Activated naive CD8-positive, alpha-beta T cell (primary cell): ENCODE measurements at regions not wholly inside any gene's neighbourhood (a gene's known extent, or its start where the extent isn't known, plus 50 kb on each side); places are given as distances from the start of the nearest gene placed in this dataset.
"Not testable (repeated sequence)": the region's sequence is repeated elsewhere in the genome, so short reads cannot be mapped to it uniquely, and the experiment has no call there.

Source experiments
- H3K27ac Mint-ChIP-seq: one replicate; pipeline ENCODE4 v1.8.0; 2021; ENCODE audit warnings: mixed read lengths
- H3K27me3 Mint-ChIP-seq: one replicate; pipeline ENCODE4 v1.8.0; 2021; ENCODE audit warnings: mixed read lengths
- H3K36me3 Mint-ChIP-seq: one replicate; pipeline ENCODE4 v1.8.0; 2021; ENCODE audit warnings: mixed read lengths
- H3K4me1 Mint-ChIP-seq: one replicate; pipeline ENCODE4 v1.8.0; 2021; ENCODE audit warnings: low read depth, mixed read lengths
- H3K4me3 Mint-ChIP-seq: one replicate; pipeline ENCODE4 v1.8.0; 2021; ENCODE audit warnings: mild to moderate bottlenecking, mixed read lengths
- H3K9me3 Mint-ChIP-seq: one replicate; pipeline ENCODE4 v1.8.0; 2021; ENCODE audit warnings: low read depth, mixed read lengths

- peaks cover 3% of the 10 kb centered on the region for H3K27me3 Mint-ChIP-seq
- no peak overlapping the region for H3K27ac Mint-ChIP-seq
- H3K4me1 Mint-ChIP-seq: no peaks in the 10 kb centered on the region
- H3K9me3 Mint-ChIP-seq: no peaks in the 10 kb centered on the region
- no peak overlapping the region for H3K4me3 Mint-ChIP-seq
- H3K36me3 Mint-ChIP-seq: no peaks in the 10 kb centered on the region
These were observed 437.0 kb upstream of the MEIS1 start for GRCh38 chr2:65997961-65998360.

GRCh38 chr2:65992198-65992554, 442.7 kb upstream of the MEIS1 start:
- H3K27ac Mint-ChIP-seq: no peak overlapping the region
- H3K4me1 Mint-ChIP-seq: no peaks in the 10 kb centered on the region
- no peak overlapping the region for H3K4me3 Mint-ChIP-seq
- H3K9me3 Mint-ChIP-seq: peaks cover 13% of the 10 kb centered on the region
- H3K27me3 Mint-ChIP-seq: no peaks in the 10 kb centered on the region
- no peaks in the 10 kb centered on the region for H3K36me3 Mint-ChIP-seq

GRCh38 chr2:65991381-65992197, 443.3 kb upstream of the MEIS1 start:
- Mint-ChIP-seq H3K27me3 (no peaks in the 10 kb centered on the region), H3K9me3 (peaks cover 13% of the 10 kb centered on the region), H3K27ac (no peak overlapping the region), H3K4me1 (no peaks in the 10 kb centered on the region), H3K4me3 (no peak overlapping the region), H3K36me3 (no peaks in the 10 kb centered on the region)

DNA sequence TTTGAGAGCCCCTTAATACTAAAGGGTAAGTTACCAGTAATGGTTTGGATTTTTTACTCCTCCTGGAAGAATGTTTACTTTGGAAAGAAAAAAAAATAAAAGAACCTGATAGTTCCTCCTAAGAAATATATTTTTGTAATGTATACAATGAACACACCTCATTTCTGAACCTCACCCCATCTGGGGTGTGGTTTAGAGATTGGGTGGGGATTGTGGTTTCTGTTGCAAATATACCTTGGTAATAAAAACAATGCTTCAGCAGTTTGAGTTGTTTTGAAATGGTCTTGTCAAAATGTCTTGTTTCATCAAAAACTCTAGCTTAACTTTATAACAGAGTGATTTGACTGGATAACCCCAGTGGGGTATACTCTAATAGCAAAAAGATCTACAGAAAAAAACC, 448.9 kb upstream of the MEIS1 start:
- no peaks in the 10 kb centered on the region for H3K27me3 Mint-ChIP-seq
- H3K4me1 Mint-ChIP-seq: no peaks in the 10 kb centered on the region
- no peaks in the 10 kb centered on the region for H3K36me3 Mint-ChIP-seq
- no peak overlapping the region for H3K4me3 Mint-ChIP-seq
- peaks cover 13% of the 10 kb centered on the region for H3K9me3 Mint-ChIP-seq
- no peak overlapping the region for H3K27ac Mint-ChIP-seq

DNA sequence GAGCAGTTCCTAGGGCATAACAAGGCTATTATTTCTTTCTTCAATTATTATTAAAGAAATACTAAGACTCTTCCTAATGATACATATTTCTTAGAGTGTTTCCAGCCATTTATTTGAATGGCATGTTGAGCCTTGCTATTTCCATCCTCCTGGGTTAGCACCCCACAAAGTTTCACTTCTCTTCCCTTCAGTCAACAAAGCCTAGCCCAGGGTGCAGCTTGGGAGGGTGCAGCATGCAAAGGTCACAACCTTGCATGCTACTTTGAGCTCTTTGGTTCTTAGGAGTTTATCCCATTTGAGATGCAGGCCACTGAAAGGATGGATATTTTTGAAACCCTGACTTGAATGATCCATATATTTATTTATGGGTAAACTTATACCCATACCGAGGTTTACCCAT, 454.4 kb upstream of the MEIS1 start:
- H3K27ac Mint-ChIP-seq: no peak overlapping the region
- H3K36me3 Mint-ChIP-seq: no peaks in the 10 kb centered on the region
- H3K9me3 Mint-ChIP-seq: no peaks in the 10 kb centered on the region
- H3K27me3 Mint-ChIP-seq: peaks cover 1% of the 10 kb centered on the region
- H3K4me1 Mint-ChIP-seq: no peaks in the 10 kb centered on the region
- no peak overlapping the region for H3K4me3 Mint-ChIP-seq

- Mint-ChIP-seq H3K36me3 (no peaks in the 10 kb centered on the region), H3K4me3 (no peak overlapping the region), H3K9me3 (no peaks in the 10 kb centered on the region), H3K27me3 (peaks cover 1% of the 10 kb centered on the region), H3K27ac (no peak overlapping the region), H3K4me1 (no peaks in the 10 kb centered on the region)
These were observed 455.5 kb upstream of the MEIS1 start for GRCh38 chr2:65979446-65979845.

- Mint-ChIP-seq H3K9me3 (no peaks in the 10 kb centered on the region), H3K4me3 (no peak overlapping the region), H3K4me1 (no peaks in the 10 kb centered on the region), H3K36me3 (no peaks in the 10 kb centered on the region), H3K27ac (no peak overlapping the region), H3K27me3 (peaks cover 1% of the 10 kb centered on the region)
These were observed 460.7 kb upstream of the MEIS1 start for GRCh38 chr2:65974067-65974723.

DNA sequence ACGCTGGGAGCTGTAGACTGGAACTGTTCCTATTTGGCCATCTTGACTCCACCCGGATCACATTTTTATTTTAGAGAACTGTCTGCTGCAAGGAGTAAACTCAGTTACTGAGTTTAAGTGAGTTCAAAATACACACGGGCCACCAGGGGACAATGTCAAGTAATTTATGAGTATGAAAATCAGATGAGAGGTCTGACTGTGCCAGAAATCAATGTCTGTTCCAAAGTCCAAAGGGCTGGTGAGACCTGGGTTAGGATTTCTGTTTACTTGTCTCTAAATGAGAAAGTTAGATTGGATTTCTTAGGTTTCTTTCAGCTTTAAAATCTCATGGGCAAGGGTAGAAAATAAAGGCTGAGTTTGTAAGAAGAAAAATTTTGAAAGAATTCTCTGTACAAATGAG, 465.8 kb upstream of the MEIS1 start:
- H3K9me3 Mint-ChIP-seq: no peaks in the 10 kb centered on the region
- H3K27me3 Mint-ChIP-seq: no peaks in the 10 kb centered on the region
- no peak overlapping the region for H3K27ac Mint-ChIP-seq
- H3K4me1 Mint-ChIP-seq: no peaks in the 10 kb centered on the region
- H3K4me3 Mint-ChIP-seq: no peak overlapping the region
- H3K36me3 Mint-ChIP-seq: no peaks in the 10 kb centered on the region

DNA sequence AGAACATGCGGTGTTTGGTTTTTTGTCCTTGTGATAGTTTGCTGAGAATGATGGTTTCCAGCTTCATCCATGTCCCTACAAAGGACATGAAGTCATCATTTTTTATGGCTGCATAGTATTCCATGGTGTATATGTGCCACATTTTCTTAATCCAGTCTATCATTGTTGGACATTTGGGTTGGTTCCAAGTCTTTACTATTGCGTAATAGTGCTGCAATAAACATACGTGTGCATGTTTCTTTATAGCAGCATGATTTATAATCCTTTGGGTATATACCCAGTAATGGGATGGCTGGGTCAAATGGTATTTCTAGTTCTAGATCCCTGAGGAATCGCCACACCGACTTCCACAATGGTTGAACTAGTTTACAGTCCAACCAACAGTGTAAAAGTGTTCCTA, 471.6 kb upstream of the MEIS1 start:
- H3K4me1 Mint-ChIP-seq, H3K27me3 Mint-ChIP-seq, H3K27ac Mint-ChIP-seq, H3K36me3 Mint-ChIP-seq, H3K4me3 Mint-ChIP-seq, H3K9me3 Mint-ChIP-seq: not testable (repeated sequence)

- Mint-ChIP-seq H3K27me3 (no peaks in the 10 kb centered on the region), H3K36me3 (no peaks in the 10 kb centered on the region), H3K27ac (no peak overlapping the region), H3K4me3 (no peak overlapping the region), H3K4me1 (no peaks in the 10 kb centered on the region), H3K9me3 (peaks cover 12% of the 10 kb centered on the region)
These were observed 474.0 kb upstream of the MEIS1 start for GRCh38 chr2:65960953-65961352.

GRCh38 chr2:65957886-65958285, 477.0 kb upstream of the MEIS1 start:
- no peaks in the 10 kb centered on the region for H3K4me1 Mint-ChIP-seq
- no peak overlapping the region for H3K4me3 Mint-ChIP-seq
- no peaks in the 10 kb centered on the region for H3K36me3 Mint-ChIP-seq
- H3K9me3 Mint-ChIP-seq: peaks cover 12% of the 10 kb centered on the region
- no peak overlapping the region for H3K27ac Mint-ChIP-seq
- no peaks in the 10 kb centered on the region for H3K27me3 Mint-ChIP-seq

DNA sequence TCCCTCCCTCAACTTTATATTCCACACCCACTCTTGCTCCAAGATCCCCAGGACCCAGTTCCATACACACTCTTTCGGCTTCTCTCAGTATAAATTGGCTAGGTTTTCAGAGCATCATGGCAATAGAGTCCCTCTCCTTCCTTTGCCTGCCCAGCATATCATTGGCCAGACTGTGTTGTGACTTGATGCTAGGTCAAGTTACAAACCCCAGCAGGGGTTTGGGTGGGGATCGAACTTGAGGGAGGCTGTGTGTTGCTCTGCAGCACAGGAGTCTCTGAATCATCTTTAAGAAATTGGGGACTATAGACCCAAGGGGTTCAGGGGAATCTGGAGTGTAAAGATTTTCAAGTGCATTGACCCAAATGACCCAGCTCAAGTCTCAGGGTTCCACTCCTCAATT, 477.5 kb upstream of the MEIS1 start:
- Mint-ChIP-seq H3K4me3 (no peak overlapping the region), H3K27ac (no peak overlapping the region), H3K36me3 (no peaks in the 10 kb centered on the region), H3K4me1 (no peaks in the 10 kb centered on the region), H3K27me3 (no peaks in the 10 kb centered on the region), H3K9me3 (peaks cover 8% of the 10 kb centered on the region)

GRCh38 chr2:65955259-65955658, 479.7 kb upstream of the MEIS1 start:
- no peaks in the 10 kb centered on the region for H3K27me3 Mint-ChIP-seq
- no peaks in the 10 kb centered on the region for H3K4me1 Mint-ChIP-seq
- no peak overlapping the region for H3K27ac Mint-ChIP-seq
- H3K4me3 Mint-ChIP-seq: no peak overlapping the region
- no peaks in the 10 kb centered on the region for H3K36me3 Mint-ChIP-seq
- H3K9me3 Mint-ChIP-seq: peaks cover 6% of the 10 kb centered on the region

DNA sequence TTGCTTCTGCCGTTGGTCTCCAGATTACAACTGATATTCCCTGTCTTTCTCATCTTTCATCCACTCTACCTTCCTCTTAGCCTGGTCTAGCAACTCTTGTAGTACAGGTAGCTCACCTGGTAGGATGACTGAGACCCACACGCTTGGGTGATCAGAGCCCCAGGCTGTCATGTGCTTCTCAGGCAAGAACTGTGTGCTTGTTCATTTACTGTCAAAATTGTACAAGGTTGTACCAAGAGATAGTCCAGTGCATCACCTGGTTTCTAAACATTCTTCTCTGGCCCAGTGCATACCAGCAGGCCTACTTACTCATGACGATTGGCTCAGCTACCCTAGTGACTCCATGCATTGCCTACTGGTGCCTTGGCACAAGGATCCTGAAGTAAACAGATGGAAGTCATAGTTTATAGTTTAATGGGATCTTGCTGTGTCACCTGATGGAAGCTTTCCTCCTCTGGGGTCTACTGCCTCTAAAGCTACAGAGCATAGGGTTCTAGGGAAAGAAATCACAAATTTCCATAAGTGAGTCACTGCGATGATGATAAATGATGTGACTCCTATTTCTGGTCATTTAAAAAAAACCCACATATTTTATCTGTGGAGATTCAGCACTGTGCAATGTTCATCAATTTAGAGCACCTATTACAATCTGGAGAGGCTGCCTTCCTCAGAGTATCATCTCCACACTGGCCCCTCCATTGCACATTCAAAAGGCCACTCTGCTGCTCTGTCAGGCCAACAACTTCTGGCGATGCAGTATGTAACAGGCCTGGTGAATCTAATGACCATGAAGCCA, 481.8 kb upstream of the MEIS1 start:
- Mint-ChIP-seq H3K27me3 (no peaks in the 10 kb centered on the region), H3K27ac (no peak overlapping the region), H3K4me1 (no peaks in the 10 kb centered on the region), H3K4me3 (no peak overlapping the region), H3K36me3 (no peaks in the 10 kb centered on the region), H3K9me3 (peaks cover 6% of the 10 kb centered on the region)

GRCh38 chr2:65944213-65944612, 490.7 kb upstream of the MEIS1 start:
- no peak overlapping the region for H3K4me3 Mint-ChIP-seq
- H3K9me3 Mint-ChIP-seq: no peaks in the 10 kb centered on the region
- no peak overlapping the region for H3K27ac Mint-ChIP-seq
- H3K4me1 Mint-ChIP-seq: no peaks in the 10 kb centered on the region
- H3K36me3 Mint-ChIP-seq: no peaks in the 10 kb centered on the region
- H3K27me3 Mint-ChIP-seq: peaks cover 6% of the 10 kb centered on the region
